ENCODE measurements at regions not wholly inside any gene's neighbourhood (a gene's known extent, or its start where the extent isn't known, plus 50 kb on each side); places are given as distances from the start of the nearest gene placed in this dataset.

- no peak for DNase-seq (ENCODE audit: low read depth, low spot score)
Observed at GRCh38 chr4:41865306-41865980, 69.8 kb upstream of the TMEM33 start.

DNA sequence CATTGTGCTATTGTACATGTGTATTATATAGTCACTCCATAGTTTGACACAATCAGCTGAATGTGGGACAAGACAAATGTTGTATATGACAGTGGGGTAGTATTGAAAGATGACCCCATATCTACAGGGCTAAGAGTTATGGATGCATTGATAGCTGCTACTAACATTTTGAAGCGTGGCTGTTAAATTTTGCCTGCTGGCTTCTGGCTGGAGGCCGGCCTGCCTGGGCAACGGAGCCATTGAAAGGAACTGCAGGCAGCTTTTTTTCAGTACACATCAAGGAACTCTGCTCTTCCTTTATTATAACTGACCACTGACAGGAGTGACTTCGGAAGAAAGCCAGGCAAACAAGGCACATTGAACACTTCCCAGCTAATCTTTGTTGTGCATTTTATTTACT, 76.1 kb upstream of the TMEM33 start:
- no peak for DNase-seq (ENCODE audit: low read depth, low spot score)

GRCh38 chr4:41857226-41857641, 78.0 kb upstream of the TMEM33 start:
- DNase-seq (ENCODE audit: low read depth, low spot score) = no peak

DNA sequence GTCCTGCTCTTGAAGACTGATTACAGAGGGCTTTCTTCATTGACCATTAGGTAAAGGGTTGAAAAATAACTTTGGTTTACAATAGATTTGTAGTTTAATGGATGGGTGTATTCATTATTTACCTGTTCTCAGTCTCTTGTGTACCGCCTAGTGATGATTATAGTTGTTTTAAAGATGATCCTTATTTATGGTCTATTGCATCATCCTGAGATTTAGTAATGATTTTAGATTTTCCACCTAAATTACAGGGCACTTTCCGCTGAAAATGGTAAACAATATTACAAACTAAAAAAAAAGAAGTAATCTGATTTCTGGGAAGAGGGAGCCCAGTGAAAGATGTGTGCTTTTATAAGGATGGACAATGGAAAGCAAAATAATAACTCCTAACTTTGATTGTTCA, 78.4 kb upstream of the TMEM33 start:
- no peak for DNase-seq (ENCODE audit: low read depth, low spot score)

- DNase-seq (ENCODE audit: low read depth, low spot score) = no peak
Observed at GRCh38 chr4:41853973-41854372, 81.3 kb upstream of the TMEM33 start.

GRCh38 chr4:41852229-41852628, 83.0 kb upstream of the TMEM33 start:
- DNase-seq (ENCODE audit: low read depth, low spot score) = no peak

GRCh38 chr4:41851621-41852020, 83.6 kb upstream of the TMEM33 start:
- DNase-seq (ENCODE audit: low read depth, low spot score) = no peak

DNA sequence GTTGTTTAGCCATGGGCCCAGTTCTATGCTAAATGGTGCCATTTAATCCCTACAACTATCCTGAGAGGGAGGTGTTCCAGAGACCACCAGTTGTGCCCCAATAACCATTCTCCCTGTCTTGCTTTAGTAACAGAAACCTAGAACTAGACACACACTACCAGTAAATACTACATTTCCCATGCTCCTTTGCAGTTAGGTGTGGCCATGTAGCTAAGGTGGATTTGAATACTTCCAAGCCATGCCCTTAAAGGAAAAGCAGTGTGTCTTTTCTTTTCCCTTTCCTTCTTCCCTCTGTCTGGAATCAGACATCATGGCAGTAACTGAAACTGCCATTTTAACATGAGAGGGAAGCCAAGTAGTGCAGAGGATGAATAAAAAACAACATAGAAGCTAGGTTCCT, 90.9 kb upstream of the TMEM33 start:
- DNase-seq (ENCODE audit: low read depth, low spot score) = no peak

DNA sequence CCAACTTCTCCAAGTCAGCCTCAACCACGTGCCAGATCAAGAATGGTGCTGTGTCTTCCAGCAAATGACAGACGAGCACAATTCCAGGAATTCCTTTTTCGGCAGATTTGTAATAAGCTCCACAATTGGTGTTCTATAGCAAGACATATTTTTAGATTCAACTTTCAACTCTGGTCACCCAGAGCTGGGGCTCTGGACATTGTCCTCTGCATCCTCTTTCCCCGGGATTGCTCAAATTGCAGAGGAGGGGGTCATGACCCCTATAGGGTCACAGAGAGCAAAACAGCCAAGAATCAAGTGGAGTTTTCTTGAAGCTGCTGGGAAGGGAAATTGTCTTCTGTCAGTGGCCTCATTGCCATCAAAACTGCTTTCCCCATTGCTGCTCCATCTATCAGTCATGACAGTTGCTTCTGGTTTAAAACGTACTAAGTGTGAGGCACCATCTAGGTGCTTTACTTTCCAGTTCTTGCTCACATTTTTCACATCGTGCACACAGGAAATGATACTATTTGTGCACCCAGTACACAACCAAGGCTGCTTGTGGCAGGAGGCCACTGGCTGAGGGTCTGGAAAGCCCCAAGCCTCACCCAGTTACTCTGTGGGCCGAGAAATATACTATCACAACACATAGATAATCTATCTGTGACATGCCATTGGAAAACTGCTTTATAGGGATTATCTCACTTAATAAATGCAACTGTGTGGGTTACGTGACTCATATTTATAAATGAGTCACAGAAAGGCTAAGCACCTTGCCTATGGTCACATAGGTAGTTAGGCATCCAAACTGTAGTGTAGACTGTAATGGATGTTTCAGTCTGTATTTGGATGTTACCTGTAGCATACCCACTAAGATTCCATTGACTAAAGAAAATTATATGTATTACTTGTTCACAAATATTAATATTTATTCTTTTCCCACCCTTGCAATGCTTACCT, 91.7 kb upstream of the PHOX2B start:
- DNase-seq (ENCODE audit: low read depth, low spot score) = no peak

DNA sequence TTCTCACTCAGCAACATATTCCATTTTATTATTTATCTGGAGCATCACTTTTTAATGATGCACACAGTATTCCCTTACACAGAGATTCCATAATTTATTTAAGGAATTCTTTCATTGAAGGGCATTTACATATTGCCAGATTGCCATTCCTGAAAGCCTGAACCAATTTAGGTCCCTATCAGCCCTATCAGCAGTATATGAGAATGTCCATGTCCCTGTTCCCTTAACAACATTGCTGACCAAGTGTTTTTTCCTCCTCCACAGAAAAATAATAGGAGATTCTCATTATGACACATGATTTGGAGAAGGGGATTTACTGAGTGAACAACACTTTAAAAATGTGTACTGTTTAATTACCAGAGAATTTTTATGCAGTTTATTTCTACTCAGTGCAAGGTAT, 90.1 kb upstream of the PHOX2B start:
- no peak for DNase-seq (ENCODE audit: low read depth, low spot score)

- no peak for DNase-seq (ENCODE audit: low read depth, low spot score)
Observed at GRCh38 chr4:41835321-41835995, 86.9 kb upstream of the PHOX2B start.

DNA sequence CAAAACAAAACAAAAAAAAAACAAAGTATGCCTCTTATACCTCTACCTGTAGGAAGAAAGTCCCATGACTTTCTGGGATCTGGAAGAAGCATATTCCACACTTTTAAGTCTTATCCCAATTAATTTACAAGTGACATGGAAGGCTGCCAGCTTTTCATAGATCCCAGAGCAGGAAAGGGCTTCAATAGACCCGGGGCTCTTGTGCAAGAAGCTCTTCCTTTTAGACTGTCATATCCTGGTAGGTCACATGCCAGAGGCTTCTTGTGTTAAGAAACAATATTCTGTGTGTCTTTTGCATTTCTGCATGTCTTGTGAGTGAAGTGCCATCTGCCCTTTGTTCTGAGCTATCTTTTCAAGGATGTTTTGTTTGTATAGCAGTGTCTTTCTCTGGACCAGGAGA, 84.4 kb upstream of the PHOX2B start:
- peak; percentile 11 for DNase-seq (ENCODE audit: low read depth, low spot score)

DNA sequence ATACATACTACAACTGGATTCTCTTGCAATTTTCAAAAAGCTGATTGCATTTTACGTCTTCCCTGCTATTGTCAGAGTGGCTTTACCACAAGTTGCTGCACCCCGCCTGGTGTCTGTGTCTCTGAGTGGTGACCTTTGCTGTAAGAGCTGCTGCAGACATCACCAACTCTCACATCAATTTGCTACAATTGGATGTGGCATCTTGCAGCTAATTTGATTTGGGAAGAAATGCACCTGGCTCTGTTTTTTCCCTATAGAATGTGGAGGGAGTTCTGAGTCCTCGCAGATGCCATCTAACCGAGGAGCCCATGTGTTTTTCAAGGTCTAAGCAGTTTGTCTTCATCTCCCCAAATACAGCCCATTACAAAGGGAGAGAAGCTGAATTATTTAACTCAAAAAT, 73.8 kb upstream of the PHOX2B start:
- DNase-seq (ENCODE audit: low read depth, low spot score) = no peak

DNA sequence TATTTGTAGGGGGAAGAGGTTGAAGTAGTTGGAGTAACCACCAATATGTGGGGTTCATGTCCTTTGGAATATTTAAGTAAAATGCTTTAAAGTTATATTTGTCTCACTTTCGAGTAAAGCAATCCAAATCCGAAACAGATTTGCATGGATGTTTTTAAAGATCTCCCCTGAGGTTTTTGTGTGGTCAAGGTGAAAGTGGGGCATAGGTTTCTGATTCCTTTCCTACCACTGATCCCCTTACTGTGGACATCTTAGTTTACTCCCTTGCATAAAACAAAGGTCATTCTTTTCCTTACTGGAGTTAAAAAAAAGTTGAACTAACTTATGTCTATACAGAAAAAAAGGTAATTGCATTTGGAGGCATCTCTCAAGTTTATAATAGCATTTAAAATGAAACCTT, 71.9 kb upstream of the PHOX2B start:
- DNase-seq (ENCODE audit: low read depth, low spot score) = no peak

DNA sequence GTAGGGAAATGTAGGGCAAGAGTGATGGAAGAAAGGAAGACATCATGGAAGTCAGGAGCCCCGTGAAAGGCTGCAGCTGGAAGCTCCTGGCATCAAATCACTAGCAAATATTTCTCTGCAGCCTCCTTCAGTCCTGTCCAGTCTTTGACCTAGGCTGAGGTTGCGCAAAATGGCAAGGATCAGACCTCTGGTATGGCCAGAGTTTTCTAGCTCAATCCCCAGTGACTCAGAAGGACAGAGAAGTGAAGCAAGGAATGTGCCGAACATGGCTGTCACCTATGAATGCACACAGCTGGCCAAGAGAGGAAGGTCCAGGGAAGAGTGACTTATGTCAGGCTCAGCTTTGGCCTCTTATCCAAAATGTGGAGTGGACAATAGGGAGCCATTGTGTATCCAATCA, 71.1 kb upstream of the PHOX2B start:
- DNase-seq (ENCODE audit: low read depth, low spot score) = no peak

GRCh38 chr4:41815473-41815872, 66.9 kb upstream of the PHOX2B start:
- no peak for DNase-seq (ENCODE audit: low read depth, low spot score)

- no peak for DNase-seq (ENCODE audit: low read depth, low spot score)
Observed at GRCh38 chr4:41814565-41814964, 66.0 kb upstream of the PHOX2B start.

DNA sequence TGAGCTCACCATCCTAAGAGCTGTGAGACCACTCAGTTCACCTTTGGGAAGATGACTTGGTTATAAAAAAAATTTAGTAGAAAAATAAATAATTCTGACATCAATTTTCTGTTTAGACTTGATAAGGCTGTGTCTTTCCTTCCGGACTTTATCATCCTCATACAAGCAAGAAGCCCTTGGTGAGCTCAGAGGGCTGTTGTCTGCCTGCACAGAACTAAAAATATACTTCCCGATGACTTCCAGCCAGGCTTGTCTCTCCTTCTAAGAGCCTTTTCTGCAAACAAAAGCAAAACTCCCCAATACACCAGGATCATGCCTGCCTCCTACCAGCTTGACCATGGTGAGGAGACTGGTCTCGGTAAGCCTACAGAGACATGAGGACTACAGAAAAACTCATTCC, 58.3 kb upstream of the PHOX2B start:
- DNase-seq (ENCODE audit: low read depth, low spot score) = no peak

- DNase-seq (ENCODE audit: low read depth, low spot score) = no peak
Observed at GRCh38 chr4:41802590-41802989, 54.1 kb upstream of the PHOX2B start.

DNA sequence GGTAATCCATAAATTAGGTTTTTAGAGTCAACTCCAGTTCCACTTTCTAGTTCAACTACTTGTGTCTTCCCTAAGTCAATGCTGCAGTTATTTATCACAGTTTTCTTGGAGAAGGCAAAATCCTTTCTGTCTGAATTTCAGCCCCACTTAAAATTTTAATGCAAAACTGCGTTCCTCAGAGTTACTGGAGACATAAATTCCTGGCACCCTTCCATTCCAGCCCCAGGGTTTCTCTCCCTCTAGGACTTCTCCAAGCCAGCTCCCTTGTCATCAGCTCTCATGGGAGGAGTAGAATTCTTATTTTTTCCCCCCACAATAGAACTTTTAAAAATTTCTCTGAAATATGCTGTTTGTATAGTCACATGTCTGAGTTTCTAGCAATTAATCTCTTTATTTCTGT, 50.6 kb upstream of the PHOX2B start:
- no peak for DNase-seq (ENCODE audit: low read depth, low spot score)

Data from pulmonary artery endothelial cell (primary cell).